Esophagus squamous epithelium (tissue), 4 donors: ENCODE measurements at regions not wholly inside any gene's neighbourhood (a gene's known extent, or its start where the extent isn't known, plus 50 kb on each side); places are given as distances from the start of the nearest gene placed in this dataset.

Source experiments
- CTCF ChIP-seq, 6 experiments: fragments of 450-650 bp in 4 of 6; fragments of 200-600 bp in 2 of 6; sonication (generic) in 2 of 6; IDR thresholded peaks; one replicate each; pipeline ENCODE4 v1.5.1; 2016 to 2019; ENCODE audit warnings: antibody characterized with exemption in 6 of 6, mild to moderate bottlenecking in 4 of 6, moderate library complexity in 4 of 6
- POLR2A ChIP-seq, 4 donors: fragments of 450-650 bp; IDR thresholded peaks; one replicate each; pipeline ENCODE4 v1.6.1; 2017; ENCODE audit warnings: antibody characterized with exemption in 4 of 4, mild to moderate bottlenecking in 4 of 4, moderate library complexity in 3 of 4

DNA sequence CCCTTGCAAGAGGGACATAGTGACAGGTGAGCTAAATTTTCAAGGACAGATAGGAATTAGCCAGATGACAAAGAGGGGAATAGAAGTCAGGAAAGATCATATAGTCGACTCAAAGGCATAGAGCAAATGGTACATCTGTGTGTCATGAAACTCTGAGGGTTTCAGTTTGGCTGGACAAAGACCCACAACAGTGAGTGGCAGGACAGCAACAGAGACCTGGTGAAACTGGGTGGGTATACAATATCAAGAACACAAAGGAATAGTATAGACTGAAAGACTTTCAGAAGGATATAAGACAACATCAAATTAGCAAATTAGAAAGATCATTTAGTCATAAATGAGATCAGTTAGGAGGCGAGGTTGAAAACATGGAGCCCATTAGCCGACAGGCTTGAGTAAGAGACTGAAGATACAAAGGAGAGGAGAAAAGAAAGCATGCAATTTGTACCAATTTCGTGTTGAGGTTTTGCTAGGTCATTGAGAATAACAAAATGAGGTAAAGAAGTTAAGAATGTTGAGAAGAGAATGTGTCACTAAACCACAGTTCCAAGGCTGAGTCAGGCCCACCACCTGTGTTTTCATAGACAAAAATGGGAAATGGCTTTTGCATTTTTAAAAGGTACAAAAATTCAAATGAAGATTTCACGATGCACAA, 213.8 kb downstream of the HHIPL2 start:
- TF ChIP-seq CTCF (IDR thresholded peaks at IDR 0.05): no peak
- TF ChIP-seq POLR2A (IDR thresholded peaks at IDR 0.05): no peak
